Body of pancreas (tissue), 4 donors: ENCODE measurements at regions not wholly inside any gene's neighbourhood (a gene's known extent, or its start where the extent isn't known, plus 50 kb on each side); places are given as distances from the start of the nearest gene placed in this dataset.

Experiments
- ATAC-seq: fragments of 150-250 bp; one replicate; pipeline ENCODE4 v1.9.1; 2016
- DNase-seq, 4 donors: peaks; one replicate each; pipeline ENCODE4 v3.0.0-alpha.2; 2019
- H3K27ac ChIP-seq, 4 donors: fragments of 200-600 bp; sonication (generic); 1 replicate in 3 of 4; 2 replicates in 1 of 4; pipeline versions ENCODE4 v1.5.1 to v1.6.1; 2016 to 2019; ENCODE audit warnings: mild to moderate bottlenecking in 1 of 4, mixed read lengths in 1 of 4, moderate library complexity in 1 of 4
- H3K27me3 ChIP-seq, 2 donors: fragments of 200-600 bp; sonication (generic); one replicate each; pipeline ENCODE4 v1.6.0; 2016; ENCODE audit warnings: mild to moderate bottlenecking in 1 of 2
- H3K36me3 ChIP-seq, 2 donors: fragments of 200-600 bp; sonication (generic); replicated peaks in 1 of 2; 2 replicates each; pipeline ENCODE4 v1.5.1; 2016; ENCODE audit warnings: low read depth in 2 of 2; ENCODE audit not compliant: insufficient read depth in 1 of 2
- H3K4me1 ChIP-seq: fragments of 200-600 bp; sonication (generic); one replicate; pipeline ENCODE4 v1.6.0; 2016
- H3K4me3 ChIP-seq, 2 donors: fragments of 200-600 bp; sonication (generic); 1 replicate in 1 of 2; 2 replicates in 1 of 2; pipeline ENCODE4 v1.5.1; 2016 to 2019
- H3K9me3 ChIP-seq, 3 donors: fragments of 200-600 bp; sonication (generic); 1 replicate in 2 of 3; 2 replicates in 1 of 3; pipeline ENCODE4 v1.5.1; 2016
- CTCF ChIP-seq, 7 experiments: fragments of 450-650 bp in 4 of 7; fragments of 200-600 bp in 3 of 7; sonication (generic) in 3 of 7; IDR thresholded peaks; one replicate each; pipeline ENCODE4 v1.5.1; 2016 to 2019; ENCODE audit warnings: antibody characterized with exemption in 7 of 7
- POLR2A ChIP-seq, 3 donors: fragments of 450-650 bp; IDR thresholded peaks; one replicate each; pipeline ENCODE4 v1.6.1; 2016; ENCODE audit warnings: antibody characterized with exemption in 3 of 3, mild to moderate bottlenecking in 2 of 3
- WGBS, 2 donors: methylation state at CpG; one replicate each; pipeline ENCODE4 v1.1.5; 2017; 5-methylcytosine and 5-hydroxymethylcytosine counted together
- intact Hi-C: fragments of 100-400 bp; cut with DNase I; formaldehyde crosslinking; loops from one replicate; pipeline ENCODE4 v1.15.1; 2023

- DNase-seq (no peak), ATAC-seq (no peak)
- H3K36me3 ChIP-seq, result no peaks in the 10 kb centered on the region
- no peak overlapping the region for H3K27ac ChIP-seq
- H3K27me3 ChIP-seq, result no peaks in the 10 kb centered on the region
- H3K4me3 ChIP-seq, result no peak overlapping the region
- WGBS, 2 donors, result 32 to 50% methylated on average over 1 of the region's 1 CpG
- intact Hi-C loops, result no loop called here
- no peaks in the 10 kb centered on the region for H3K9me3 ChIP-seq
- TF ChIP-seq POLR2A (IDR thresholded peaks at IDR 0.05) (no peak), CTCF (IDR thresholded peaks at IDR 0.05) (no peak)
- no peaks in the 10 kb centered on the region for H3K4me1 ChIP-seq
Measured at GRCh38 chr14:26021759-26022158, 576.1 kb downstream of the NOVA1 start.

- no peaks in the 10 kb centered on the region for H3K36me3 ChIP-seq
- H3K4me1 ChIP-seq, result no peaks in the 10 kb centered on the region
- H3K27ac ChIP-seq, result no peak overlapping the region
- WGBS, 2 donors, result 39 to 55% methylated on average over 4 of the region's 4 CpGs
- intact Hi-C loops, result no loop called here
- no peaks in the 10 kb centered on the region for H3K9me3 ChIP-seq
- ATAC-seq (no peak), DNase-seq (no peak)
- H3K4me3 ChIP-seq, result no peak overlapping the region
- TF ChIP-seq POLR2A (IDR thresholded peaks at IDR 0.05), result no peak
- no peaks in the 10 kb centered on the region for H3K27me3 ChIP-seq
Measured at GRCh38 chr14:26017270-26017669, 580.6 kb downstream of the NOVA1 start.

GRCh38 chr14:26008290-26008689 is 589.5 kb downstream of the NOVA1 start:
- no peak for DNase-seq
- no peak for TF ChIP-seq CTCF (IDR thresholded peaks at IDR 0.05)
- TF ChIP-seq POLR2A (IDR thresholded peaks at IDR 0.05), result no peak
- ATAC-seq, result no peak
- intact Hi-C loops, result no loop called here
- no peaks in the 10 kb centered on the region for H3K9me3 ChIP-seq
- H3K4me3 ChIP-seq, result no peak overlapping the region
- no peaks in the 10 kb centered on the region for H3K27me3 ChIP-seq
- no peaks in the 10 kb centered on the region for H3K4me1 ChIP-seq
- H3K27ac ChIP-seq, result no peak overlapping the region
- 24 to 44% methylated on average over 2 of the region's 2 CpGs for WGBS, 2 donors
- no peaks in the 10 kb centered on the region for H3K36me3 ChIP-seq

- H3K4me1 ChIP-seq, result no peaks in the 10 kb centered on the region
- ATAC-seq, result no peak
- no peak for DNase-seq
- no peaks in the 10 kb centered on the region for H3K36me3 ChIP-seq
- H3K27ac ChIP-seq, result no peak overlapping the region
- intact Hi-C loops, result no loop called here
- H3K27me3 ChIP-seq, result no peaks in the 10 kb centered on the region
- 63 to 84% methylated on average over 2 of the region's 2 CpGs for WGBS, 2 donors
- TF ChIP-seq POLR2A (IDR thresholded peaks at IDR 0.05) (no peak), CTCF (IDR thresholded peaks at IDR 0.05) (no peak)
- H3K4me3 ChIP-seq, result no peak overlapping the region
- no peaks in the 10 kb centered on the region for H3K9me3 ChIP-seq
Measured at GRCh38 chr14:26004342-26004741, 593.5 kb downstream of the NOVA1 start.

GRCh38 chr14:25993830-25994229 is 604.0 kb downstream of the NOVA1 start:
- H3K4me1 ChIP-seq, result no peaks in the 10 kb centered on the region
- TF ChIP-seq POLR2A (IDR thresholded peaks at IDR 0.05) (no peak), CTCF (IDR thresholded peaks at IDR 0.05) (no peak)
- no peaks in the 10 kb centered on the region for H3K36me3 ChIP-seq
- intact Hi-C loops, result no loop called here
- no peaks in the 10 kb centered on the region for H3K27me3 ChIP-seq
- no peak for ATAC-seq
- no peak overlapping the region for H3K4me3 ChIP-seq
- no peak for DNase-seq
- H3K27ac ChIP-seq, result no peak overlapping the region
- H3K9me3 ChIP-seq, result no peaks in the 10 kb centered on the region
